Motor neuron (in vitro differentiated cells): ENCODE measurements at regions not wholly inside any gene's neighbourhood (a gene's known extent, or its start where the extent isn't known, plus 50 kb on each side); places are given as distances from the start of the nearest gene placed in this dataset.
A peak's percentile ranks its signal among the peaks of the same experiment; 100 is the strongest.

Experiments used
- ATAC-seq, 8 experiments: fragments of 200-7000 bp; cut with Tn5 transposase; replicated peaks in 6 of 8; 2 replicates each; pipeline ENCODE4 v1.8.0; 2021; ENCODE audit warnings: mild to moderate bottlenecking in 8 of 8, moderate library complexity in 8 of 8
- H3K27ac ChIP-seq, 2 donors: fragments of 250-450 bp; sonication (Bioruptor Pico); 2 replicates each; pipeline ENCODE4 v1.9.0; 2021; ENCODE audit warnings: antibody characterized with exemption in 2 of 2, mild to moderate bottlenecking in 2 of 2, moderate library complexity in 1 of 2
- H3K4me1 ChIP-seq, 2 donors: fragments of 250-450 bp; sonication (Bioruptor Pico); replicated peaks in 1 of 2; 2 replicates each; pipeline ENCODE4 v1.6.1; 2021; ENCODE audit warnings: antibody characterized with exemption in 2 of 2, mild to moderate bottlenecking in 2 of 2, moderate library complexity in 1 of 2
- H3K4me3 ChIP-seq, 5 donors: fragments of 250-450 bp; sonication (Bioruptor Pico); 2 replicates each; pipeline ENCODE4 v1.9.0; 2021; ENCODE audit warnings: antibody characterized with exemption in 5 of 5, mild to moderate bottlenecking in 5 of 5, moderate library complexity in 4 of 5
- WGBS, 10 experiments: fragments of 450-650 bp; shearing (Covaris generic); methylation state at CpG; one replicate each; pipeline ENCODE4 v1.0.0; 2022; 5-methylcytosine and 5-hydroxymethylcytosine counted together
- in situ Hi-C, 9 experiments: fragments of 400-800 bp; cut with MboI; loops; one replicate each; pipeline ENCODE4 v1.15.0; 2021; ENCODE audit warnings: low sequenced_read_pairs in 9 of 9, low pct_unique_long_range_greater_than_20kb in 2 of 9; ENCODE audit not compliant: unreplicated experiment in 9 of 9

DNA sequence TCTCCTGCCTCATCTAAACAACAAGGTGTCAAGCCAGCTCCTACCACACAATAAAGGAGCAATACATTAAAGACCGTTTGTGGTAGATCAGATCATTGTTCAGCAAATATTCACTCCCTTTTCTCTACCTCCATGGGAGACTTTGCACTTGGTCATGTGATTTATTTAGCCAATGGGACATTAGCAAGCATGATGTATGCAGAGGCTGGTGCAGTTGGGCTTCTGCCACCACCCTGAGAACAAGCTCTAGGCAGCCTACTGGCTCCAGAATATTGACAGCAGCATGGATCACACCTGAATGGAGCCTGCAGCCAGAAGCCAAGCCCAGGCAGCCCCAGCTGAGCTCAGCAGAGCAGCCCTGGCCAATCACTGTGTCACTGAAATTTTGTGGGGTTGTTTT lies 99.4 kb upstream of the UBE2E2 start:
- H3K4me1 ChIP-seq: no peaks in the 10 kb centered on the region
- ATAC-seq: no peak
- WGBS, 10 experiments: 0 to 57% (median 26%) methylated on average over 1 of the region's 1 CpG; no CpG with 5 or more reads in 6 of the 10 experiments
- in situ Hi-C loops: no loop called here
- no peak overlapping the region for H3K27ac ChIP-seq
- H3K4me3 ChIP-seq: no peak overlapping the region

DNA sequence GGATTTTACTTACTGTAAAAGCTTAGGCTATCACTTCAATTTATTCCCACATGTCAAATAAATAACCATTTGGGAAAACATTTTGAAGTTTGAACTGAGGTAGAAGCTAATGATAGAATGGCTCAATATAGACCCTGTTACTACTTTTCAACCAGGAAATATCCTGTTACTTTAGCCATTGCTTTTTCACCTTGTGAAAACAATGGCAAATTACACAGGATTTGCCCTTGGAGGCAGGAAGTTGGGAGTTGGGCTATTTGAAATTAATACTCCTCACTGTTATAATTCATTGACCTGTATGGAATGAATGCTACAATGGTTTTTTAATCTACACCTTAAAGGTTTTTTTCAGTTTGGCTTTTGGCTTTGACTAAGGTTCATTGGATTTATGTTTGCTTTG lies 98.1 kb upstream of the UBE2E2 start:
- Histone ChIP-seq H3K27ac (no peak overlapping the region), H3K4me1 (no peaks in the 10 kb centered on the region), H3K4me3 (no peak overlapping the region)
- no peak for ATAC-seq
- in situ Hi-C loops: no loop called here

DNA sequence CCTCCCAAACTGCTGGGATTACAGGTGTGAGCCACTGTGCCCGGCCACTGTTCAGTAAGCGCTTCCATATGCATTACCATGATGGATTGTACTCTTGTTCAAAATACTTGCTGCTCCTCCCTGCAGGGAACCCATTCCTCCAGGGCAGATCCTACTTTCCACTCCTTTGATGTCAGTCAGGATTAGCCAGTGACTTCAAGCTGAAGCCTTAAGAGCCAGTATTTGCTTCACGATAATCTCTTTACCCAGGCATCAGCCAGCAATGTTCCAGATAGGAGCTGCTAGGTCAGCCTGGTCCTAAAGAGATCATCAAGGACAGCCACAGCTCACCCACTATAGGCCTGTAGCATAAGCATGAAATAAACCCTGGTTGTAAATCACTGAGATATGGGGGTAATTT lies 96.5 kb upstream of the UBE2E2 start:
- no peak overlapping the region for H3K27ac ChIP-seq
- peak in 2 of 8 experiments; percentile 23 to 35 for ATAC-seq
- in situ Hi-C loops: no loop called here
- WGBS, 10 experiments: 60 to 83% (median 63%) methylated on average over 1 to 3 of the region's 3 CpGs; no CpG with 5 or more reads in 6 of the 10 experiments
- H3K4me1 ChIP-seq: no peaks in the 10 kb centered on the region
- H3K4me3 ChIP-seq: no peak overlapping the region

DNA sequence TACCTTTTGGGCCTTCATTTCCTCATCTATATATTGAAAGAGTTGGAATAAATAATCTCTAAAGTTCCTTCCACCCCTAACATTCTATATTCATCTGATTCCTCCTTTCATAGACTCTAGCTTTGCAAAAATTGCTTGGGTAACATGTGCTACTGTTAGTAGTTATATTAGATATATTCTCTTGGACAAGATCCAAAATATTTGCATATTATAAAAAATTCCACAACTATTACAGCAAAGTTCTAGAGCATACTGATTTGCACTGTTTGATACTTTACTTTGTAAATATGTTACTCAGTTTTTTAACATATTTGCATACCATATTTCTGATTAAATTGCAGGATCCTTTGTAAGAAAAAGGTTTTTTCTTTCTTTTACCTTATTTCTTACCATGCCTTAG lies 95.9 kb upstream of the UBE2E2 start:
- Histone ChIP-seq H3K4me3 (no peak overlapping the region), H3K4me1 (no peaks in the 10 kb centered on the region), H3K27ac (no peak overlapping the region)
- peak in 3 of 8 experiments; percentile 47 to 62 (median 54) for ATAC-seq
- in situ Hi-C loops: no loop called here

DNA sequence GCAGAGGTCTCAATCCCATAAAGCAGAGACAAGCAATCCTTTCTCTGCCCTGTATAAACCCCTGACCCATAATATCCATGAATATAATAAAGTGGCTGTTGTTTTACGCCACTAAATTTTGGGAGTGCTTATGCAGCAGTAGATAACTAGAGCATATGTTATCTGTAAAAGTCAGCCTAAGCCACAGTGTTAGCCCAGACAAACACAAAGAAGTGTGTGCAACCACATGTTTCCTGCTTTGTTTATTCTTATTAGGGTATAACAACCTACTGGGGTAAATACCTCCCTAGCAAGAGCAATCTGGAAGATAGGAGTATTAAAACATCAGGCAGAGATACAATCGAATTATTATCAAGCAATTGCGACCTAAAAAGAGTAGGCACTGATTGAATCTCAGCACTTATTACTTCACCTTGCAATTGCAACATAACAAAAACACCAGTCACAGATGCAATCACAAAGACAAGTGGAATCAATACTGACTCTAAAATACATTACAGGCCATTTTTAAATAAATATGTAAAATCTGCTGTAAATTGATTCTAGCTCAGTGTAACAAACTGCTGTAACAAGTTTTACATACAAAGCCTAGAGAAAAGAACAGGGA lies 94.6 kb upstream of the UBE2E2 start:
- WGBS, 10 experiments: 23 to 100% (median 83%) methylated on average over 1 to 3 of the region's 3 CpGs; no CpG with 5 or more reads in 1 of the 10 experiments
- ATAC-seq: peak in 1 of 8 experiments; percentile 32
- in situ Hi-C loops: no loop called here
- no peaks in the 10 kb centered on the region for H3K4me1 ChIP-seq
- H3K27ac ChIP-seq: no peak overlapping the region
- H3K4me3 ChIP-seq: no peak overlapping the region

DNA sequence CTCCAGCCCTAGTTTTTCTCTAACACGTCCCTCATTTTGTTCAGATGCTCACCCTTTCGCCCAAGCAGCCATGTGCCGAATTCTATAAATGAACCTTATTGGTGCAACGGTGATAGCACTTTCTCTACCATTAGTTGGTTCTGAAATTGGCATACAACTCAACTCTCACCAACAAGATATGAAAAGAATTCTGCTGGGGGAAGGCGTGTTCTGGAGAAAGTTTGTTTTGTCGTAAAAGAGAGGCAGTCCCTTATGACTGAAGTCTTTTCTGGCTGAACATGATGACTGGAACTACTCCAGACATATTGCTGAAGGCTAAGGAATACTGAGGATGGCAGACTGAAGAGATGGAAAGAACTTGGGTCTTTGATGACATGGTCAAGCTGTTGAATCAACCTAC lies 91.8 kb upstream of the UBE2E2 start:
- Histone ChIP-seq H3K4me3 (no peak overlapping the region), H3K27ac (no peak overlapping the region), H3K4me1 (peaks cover 0 to 5% of the 10 kb centered on the region in 2 donors)
- no peak for ATAC-seq
- WGBS, 10 experiments: 63 to 96% (median 91%) methylated on average over 2 to 6 of the region's 6 CpGs; no CpG with 5 or more reads in 1 of the 10 experiments
- in situ Hi-C loops: no loop called here

DNA sequence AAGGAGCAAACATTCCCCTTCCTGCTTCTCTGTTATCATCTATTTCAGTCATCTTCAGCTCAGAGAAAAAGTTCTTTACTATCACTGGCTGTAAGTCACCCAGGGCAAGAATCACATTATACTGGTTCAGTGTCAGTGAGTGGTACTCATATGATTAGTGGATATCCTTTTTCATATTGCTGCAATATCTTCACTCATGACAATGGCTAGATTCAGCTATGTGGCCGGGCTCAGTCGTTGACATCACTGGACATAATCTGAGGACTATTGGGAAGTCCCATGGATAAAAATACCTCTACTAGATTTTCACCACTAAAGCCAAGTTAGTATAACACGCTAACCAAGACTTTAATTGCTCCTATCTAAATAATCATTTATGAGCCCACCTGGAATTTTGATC lies 91.3 kb upstream of the UBE2E2 start:
- WGBS, 10 experiments: 20 to 100% (median 92%) methylated on average over 1 to 3 of the region's 3 CpGs; no CpG with 5 or more reads in 2 of the 10 experiments

DNA sequence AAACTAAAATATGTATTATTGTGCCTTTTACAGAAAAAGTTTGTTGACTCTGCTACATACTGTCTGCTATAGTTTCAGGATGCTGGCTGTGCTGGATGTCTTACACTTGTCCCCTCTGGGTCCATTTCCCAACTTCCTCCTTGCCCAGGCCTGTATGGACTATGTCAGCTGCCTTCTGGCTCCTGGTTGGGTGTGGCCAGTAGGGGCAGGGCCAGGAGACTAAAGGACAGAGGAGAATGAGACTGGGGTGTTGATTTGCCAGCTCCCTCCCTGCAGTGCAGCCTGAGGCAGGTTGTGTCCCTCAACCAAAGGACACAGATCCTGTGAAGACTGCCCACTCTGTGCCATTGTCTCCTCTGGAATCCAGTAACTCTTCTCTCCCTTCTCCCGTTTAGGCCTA lies 90.6 kb upstream of the UBE2E2 start:
- ATAC-seq: peak in 2 of 8 experiments; percentile 75 to 80
- H3K4me1 ChIP-seq: peaks cover 0 to 5% of the 10 kb centered on the region in 2 donors
- WGBS, 10 experiments: 0 to 100% (median 50%) methylated on average over 1 of the region's 1 CpG; no CpG with 5 or more reads in 5 of the 10 experiments
- H3K4me3 ChIP-seq: no peak overlapping the region
- H3K27ac ChIP-seq: no peak overlapping the region
- in situ Hi-C loops: no loop called here

More for the DNA sequence above, 91.3 kb upstream of the UBE2E2 start:
- in situ Hi-C loops: no loop called here
- Histone ChIP-seq H3K4me3 (no peak overlapping the region), H3K27ac (no peak overlapping the region), H3K4me1 (peaks cover 0 to 5% of the 10 kb centered on the region in 2 donors)
- no peak for ATAC-seq

DNA sequence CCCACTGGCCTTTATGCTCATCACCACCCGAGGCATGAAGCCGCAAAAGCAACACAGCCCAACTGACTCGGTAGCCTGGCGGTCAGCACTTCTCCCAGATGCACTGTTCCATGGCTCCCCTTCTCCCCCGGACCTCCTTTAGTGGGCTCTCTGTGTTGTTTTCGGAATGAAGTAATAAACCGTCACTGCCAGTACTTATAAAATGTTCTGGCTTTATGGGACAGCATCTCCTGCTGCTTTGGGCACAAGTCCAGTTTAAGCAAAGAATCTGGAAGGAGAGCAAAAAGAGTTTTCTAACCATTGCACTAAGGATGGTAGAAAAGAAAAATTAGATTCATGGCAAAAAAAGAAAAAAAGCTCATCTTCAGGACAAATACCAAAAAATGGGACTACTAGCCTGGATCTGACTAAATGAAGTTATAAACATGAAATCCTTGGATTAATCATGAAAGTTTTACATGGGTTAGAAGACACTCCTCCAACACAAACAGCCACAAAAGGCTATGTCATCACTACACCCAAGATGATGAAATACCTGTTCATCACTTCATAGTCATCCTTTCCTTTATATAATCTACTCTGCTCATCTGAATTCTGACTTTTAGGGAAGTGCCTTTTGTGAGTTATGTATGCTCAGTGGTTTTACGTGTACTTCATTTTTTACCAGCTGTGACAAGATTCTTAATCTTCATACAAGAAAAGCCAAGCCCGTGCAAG lies 89.5 kb upstream of the UBE2E2 start:
- Histone ChIP-seq H3K4me3 (no peak overlapping the region), H3K4me1 (peaks cover 0 to 5% of the 10 kb centered on the region in 2 donors), H3K27ac (no peak overlapping the region)
- in situ Hi-C loops: no loop called here
- ATAC-seq: peak in 5 of 8 experiments; percentile 52 to 76 (median 64)
- 0 to 94% (median 71%) methylated on average over 3 to 9 of the region's 9 CpGs; no CpG with 5 or more reads in 2 of the 10 experiments for WGBS, 10 experiments

DNA sequence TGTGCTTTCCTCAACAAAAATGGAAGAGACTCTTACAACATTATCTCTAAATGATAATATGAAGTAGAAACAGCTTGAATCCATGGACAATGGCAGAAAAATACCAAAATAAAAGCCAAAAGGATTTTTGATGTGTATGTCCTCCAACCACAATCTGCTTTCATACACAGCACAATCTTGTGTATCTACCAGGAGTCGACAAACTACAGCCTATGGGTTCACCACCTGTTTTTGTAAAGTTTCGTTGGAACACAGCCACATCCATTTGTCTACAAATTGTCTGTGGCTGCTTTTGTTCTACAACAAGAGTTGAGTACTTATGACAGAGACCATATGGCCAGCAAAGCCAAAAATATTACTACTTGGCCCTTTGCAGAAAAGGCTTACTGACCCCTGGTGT lies 88.7 kb upstream of the UBE2E2 start:
- Histone ChIP-seq H3K4me3 (no peak overlapping the region), H3K4me1 (peaks cover 0 to 5% of the 10 kb centered on the region in 2 donors), H3K27ac (no peak overlapping the region)
- in situ Hi-C loops: no loop called here
- ATAC-seq: no peak
- WGBS, 10 experiments: 33 to 90% (median 68%) methylated on average over 1 to 2 of the region's 2 CpGs; no CpG with 5 or more reads in 2 of the 10 experiments

DNA sequence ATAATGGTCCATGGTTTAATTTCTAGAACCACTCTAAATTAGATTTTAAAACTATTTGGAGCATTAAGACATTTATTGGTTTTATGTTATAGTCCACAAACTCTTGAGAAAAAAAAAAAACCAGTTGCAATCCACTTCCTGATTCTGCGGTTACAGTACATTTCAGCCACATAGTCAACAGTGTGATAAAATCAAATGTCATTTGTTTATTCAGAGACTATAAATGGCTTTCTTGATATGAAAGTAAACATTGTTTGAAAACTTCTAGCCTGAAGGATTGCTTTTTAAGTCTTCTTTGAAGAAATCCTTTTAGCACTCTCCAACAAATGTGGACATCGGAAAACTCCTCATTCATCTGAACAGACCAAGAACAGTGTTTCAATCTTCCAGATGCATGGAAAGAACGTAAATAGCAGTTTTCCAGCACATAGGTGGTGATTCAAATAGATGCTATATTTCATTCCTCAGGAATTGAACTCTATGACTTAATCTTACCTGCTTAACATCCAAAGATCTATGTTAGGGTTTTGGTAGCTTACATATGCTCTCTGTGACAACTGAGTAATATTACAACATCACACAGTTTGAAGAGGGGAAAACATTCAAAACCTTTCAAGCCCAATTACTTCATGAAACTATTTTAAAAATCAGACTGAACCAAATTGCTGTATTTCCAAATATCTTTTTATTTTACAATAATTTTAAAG lies 87.8 kb upstream of the UBE2E2 start:
- H3K4me3 ChIP-seq: no peak overlapping the region
- peaks cover 0 to 5% of the 10 kb centered on the region in 2 donors for H3K4me1 ChIP-seq
- no peak for ATAC-seq
- in situ Hi-C loops: no loop called here
- no peak overlapping the region for H3K27ac ChIP-seq
- 53 to 100% (median 75%) methylated on average over 1 to 3 of the region's 3 CpGs for WGBS, 10 experiments

DNA sequence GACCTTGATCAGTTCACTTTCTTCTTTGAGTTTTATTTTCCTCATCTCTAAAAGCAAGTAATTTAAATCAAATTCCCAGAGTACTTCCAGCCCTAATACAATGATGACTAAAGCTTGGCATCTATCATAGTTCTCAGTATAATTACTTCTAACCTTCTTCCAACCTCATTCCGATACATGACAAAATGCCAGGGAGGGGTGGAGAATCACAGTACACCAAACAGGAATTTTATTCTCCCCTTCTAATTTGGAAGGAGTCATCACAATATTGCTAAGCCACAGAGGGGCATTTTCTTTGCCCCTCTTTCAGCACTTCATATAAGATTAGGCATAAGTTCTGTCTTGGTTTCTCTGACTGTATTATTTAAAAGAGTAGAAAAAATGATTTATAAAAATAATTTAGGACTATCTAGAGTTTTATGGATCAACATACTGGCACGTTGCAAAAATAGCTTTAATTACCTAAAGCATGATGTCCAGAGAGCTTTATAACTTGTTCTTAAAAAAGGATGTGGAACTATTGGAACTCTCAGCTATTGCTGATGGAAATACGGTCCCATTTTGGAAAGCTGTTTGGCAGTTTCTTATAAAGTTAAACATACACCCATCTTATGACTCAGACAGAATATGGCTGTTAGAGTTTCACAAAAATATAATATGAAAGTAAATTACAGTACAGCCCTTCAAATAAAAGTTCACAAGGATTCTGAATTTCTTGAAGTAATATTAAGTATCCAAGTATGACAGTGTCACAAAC lies 86.9 kb upstream of the UBE2E2 start:
- no peak overlapping the region for H3K4me3 ChIP-seq
- peaks cover 0 to 5% of the 10 kb centered on the region in 2 donors for H3K4me1 ChIP-seq
- no peak for ATAC-seq
- 6 to 100% (median 70%) methylated on average over 1 to 3 of the region's 3 CpGs; no CpG with 5 or more reads in 1 of the 10 experiments for WGBS, 10 experiments
- no peak overlapping the region for H3K27ac ChIP-seq
- in situ Hi-C loops: no loop called here

DNA sequence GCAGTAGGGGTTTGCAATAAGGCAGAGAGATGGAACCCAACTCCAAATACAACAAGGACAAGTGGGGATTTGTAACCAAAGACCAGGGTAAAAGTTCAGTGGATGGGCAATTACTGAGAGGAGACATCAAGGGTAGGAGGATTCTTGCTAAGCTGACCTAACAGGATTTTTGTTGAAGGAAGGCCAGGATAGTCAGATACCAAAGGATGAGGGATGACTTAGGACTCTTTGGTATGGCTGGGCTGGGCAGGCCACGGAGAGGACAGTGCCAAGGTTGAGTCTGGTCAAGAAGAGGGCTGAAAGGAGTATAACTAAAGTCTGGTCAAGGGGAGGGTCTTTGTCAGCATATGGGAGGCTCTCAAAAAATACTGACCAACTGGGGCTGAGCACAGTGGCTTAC lies 85.3 kb upstream of the UBE2E2 start:
- WGBS, 10 experiments: 14 to 89% (median 67%) methylated on average over 1 of the region's 1 CpG; no CpG with 5 or more reads in 5 of the 10 experiments
- Histone ChIP-seq H3K27ac (no peak overlapping the region), H3K4me3 (no peak overlapping the region), H3K4me1 (peaks cover 0 to 5% of the 10 kb centered on the region in 2 donors)
- in situ Hi-C loops: no loop called here
- ATAC-seq: no peak
